ENCODE measurements at regions not wholly inside any gene's neighbourhood (a gene's known extent, or its start where the extent isn't known, plus 50 kb on each side); places are given as distances from the start of the nearest gene placed in this dataset.

GRCh38 chr10:3260066-3260834, 87.7 kb upstream of the PITRM1 start:
- Histone ChIP-seq H3K9me3 (ENCODE audit: low read depth, low read length, poor library complexity, severe bottlenecking) (no peaks in the 10 kb centered on the region), H3K27me3 (replicated peaks; ENCODE audit: insufficient read depth, low read depth, low read length, poor library complexity) (no peaks in the 10 kb centered on the region), H3K4me3 (ENCODE audit: low read depth, low read length, poor library complexity, severe bottlenecking) (no peak overlapping the region), H3K36me3 (ENCODE audit: insufficient read depth, low read length, poor library complexity, severe bottlenecking) (no peaks in the 10 kb centered on the region), H3K27ac (ENCODE audit: low read depth, low read length, poor library complexity, severe bottlenecking) (no peak overlapping the region), H3K4me1 (ENCODE audit: insufficient read depth, low read length, poor library complexity, severe bottlenecking) (no peaks in the 10 kb centered on the region)
- BruUV-seq (replicated peaks) = no TSS peak
- ChIA-PET POLR2A (ENCODE audit: low non-redundant PET) (no interaction called here), CTCF (no interaction called here)
- DNase-seq (ENCODE audit: low spot score) = no peak
- intact Hi-C loops (cut with micrococcal nuclease; ENCODE audit: unreplicated experiment) = no loop called here
- TF ChIP-seq EZH2 (IDR thresholded peaks at IDR 0.05; ENCODE audit: borderline replicate concordance, low read depth, low read length, poor library complexity, severe bottlenecking) = no peak
- TF ChIP-seq, protein P1, sequence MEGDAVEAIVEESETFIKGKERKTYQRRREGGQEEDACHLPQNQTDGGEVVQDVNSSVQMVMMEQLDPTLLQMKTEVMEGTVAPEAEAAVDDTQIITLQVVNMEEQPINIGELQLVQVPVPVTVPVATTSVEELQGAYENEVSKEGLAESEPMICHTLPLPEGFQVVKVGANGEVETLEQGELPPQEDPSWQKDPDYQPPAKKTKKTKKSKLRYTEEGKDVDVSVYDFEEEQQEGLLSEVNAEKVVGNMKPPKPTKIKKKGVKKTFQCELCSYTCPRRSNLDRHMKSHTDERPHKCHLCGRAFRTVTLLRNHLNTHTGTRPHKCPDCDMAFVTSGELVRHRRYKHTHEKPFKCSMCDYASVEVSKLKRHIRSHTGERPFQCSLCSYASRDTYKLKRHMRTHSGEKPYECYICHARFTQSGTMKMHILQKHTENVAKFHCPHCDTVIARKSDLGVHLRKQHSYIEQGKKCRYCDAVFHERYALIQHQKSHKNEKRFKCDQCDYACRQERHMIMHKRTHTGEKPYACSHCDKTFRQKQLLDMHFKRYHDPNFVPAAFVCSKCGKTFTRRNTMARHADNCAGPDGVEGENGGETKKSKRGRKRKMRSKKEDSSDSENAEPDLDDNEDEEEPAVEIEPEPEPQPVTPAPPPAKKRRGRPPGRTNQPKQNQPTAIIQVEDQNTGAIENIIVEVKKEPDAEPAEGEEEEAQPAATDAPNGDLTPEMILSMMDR (conservative IDR thresholded peaks at IDR 0.05; ENCODE audit: low read depth, low read length) = no peak

- no peak for DNase-seq (ENCODE audit: low spot score)
Measured at GRCh38 chr10:3259499-3259898, 86.9 kb upstream of the PITRM1 start.

DNA sequence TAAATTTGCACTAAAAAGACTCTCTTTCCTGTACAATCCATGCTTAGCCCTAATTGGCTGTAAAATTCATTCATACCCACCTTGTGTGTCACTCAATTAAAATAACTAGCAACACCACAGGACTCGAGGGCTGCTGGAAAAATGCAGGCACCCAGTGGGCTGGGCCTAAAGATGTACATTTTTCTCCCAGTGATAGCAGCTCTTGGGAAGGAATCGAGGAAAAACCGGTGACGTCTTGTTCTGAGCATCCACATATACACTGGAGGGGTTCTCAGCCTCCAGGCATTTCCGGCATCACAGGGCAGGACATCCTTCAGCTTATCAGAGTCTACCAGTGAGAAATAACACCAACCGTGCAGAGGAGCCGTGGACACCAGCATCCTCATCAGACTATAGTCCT, 85.8 kb upstream of the PITRM1 start:
- no peak overlapping the region for H3K4me3 ChIP-seq (ENCODE audit: low read depth, low read length, poor library complexity, severe bottlenecking)
- CTCF ChIA-PET = no interaction called here
- no TSS peak for BruUV-seq (replicated peaks)
- DNase-seq (ENCODE audit: low spot score) = no peak
- POLR2A ChIA-PET (ENCODE audit: low non-redundant PET) = no interaction called here
- H3K27me3 ChIP-seq (replicated peaks; ENCODE audit: insufficient read depth, low read depth, low read length, poor library complexity) = peaks cover 1% of the 10 kb centered on the region
- TF ChIP-seq, protein P1 (conservative IDR thresholded peaks at IDR 0.05; ENCODE audit: low read depth, low read length) = no peak
- no peak for TF ChIP-seq EZH2 (IDR thresholded peaks at IDR 0.05; ENCODE audit: borderline replicate concordance, low read depth, low read length, poor library complexity, severe bottlenecking)
- intact Hi-C loops (cut with micrococcal nuclease; ENCODE audit: unreplicated experiment) = no loop called here
- H3K4me1 ChIP-seq (ENCODE audit: insufficient read depth, low read length, poor library complexity, severe bottlenecking) = no peaks in the 10 kb centered on the region
- no peaks in the 10 kb centered on the region for H3K9me3 ChIP-seq (ENCODE audit: low read depth, low read length, poor library complexity, severe bottlenecking)
- no peaks in the 10 kb centered on the region for H3K36me3 ChIP-seq (ENCODE audit: insufficient read depth, low read length, poor library complexity, severe bottlenecking)
- H3K27ac ChIP-seq (ENCODE audit: low read depth, low read length, poor library complexity, severe bottlenecking) = no peak overlapping the region

More at GRCh38 chr10:3259499-3259898, 86.9 kb upstream of the PITRM1 start:
- no peak overlapping the region for H3K27ac ChIP-seq (ENCODE audit: low read depth, low read length, poor library complexity, severe bottlenecking)
- ChIA-PET CTCF (no interaction called here), POLR2A (ENCODE audit: low non-redundant PET) (no interaction called here)
- no peaks in the 10 kb centered on the region for H3K4me1 ChIP-seq (ENCODE audit: insufficient read depth, low read length, poor library complexity, severe bottlenecking)
- BruUV-seq (replicated peaks) = no TSS peak
- no peak overlapping the region for H3K4me3 ChIP-seq (ENCODE audit: low read depth, low read length, poor library complexity, severe bottlenecking)
- no peaks in the 10 kb centered on the region for H3K9me3 ChIP-seq (ENCODE audit: low read depth, low read length, poor library complexity, severe bottlenecking)
- no peaks in the 10 kb centered on the region for H3K36me3 ChIP-seq (ENCODE audit: insufficient read depth, low read length, poor library complexity, severe bottlenecking)
- TF ChIP-seq, protein P1 (conservative IDR thresholded peaks at IDR 0.05; ENCODE audit: low read depth, low read length) = no peak
- no peak for TF ChIP-seq EZH2 (IDR thresholded peaks at IDR 0.05; ENCODE audit: borderline replicate concordance, low read depth, low read length, poor library complexity, severe bottlenecking)
- H3K27me3 ChIP-seq (replicated peaks; ENCODE audit: insufficient read depth, low read depth, low read length, poor library complexity) = no peaks in the 10 kb centered on the region
- intact Hi-C loops (cut with micrococcal nuclease; ENCODE audit: unreplicated experiment) = no loop called here

Measured in A673 (cell line).